ENCODE measurements at regions not wholly inside any gene's neighbourhood (a gene's known extent, or its start where the extent isn't known, plus 50 kb on each side); places are given as distances from the start of the nearest gene placed in this dataset.

- Histone ChIP-seq H3K36me3 (no peaks in the 10 kb centered on the region), H3K4me3 (no peak overlapping the region), H3K4me1 (no peaks in the 10 kb centered on the region), H3K27ac (peak overlapping the region; percentile 78 to 93), H3K9me3 (no peaks in the 10 kb centered on the region), H3K27me3 (no peaks in the 10 kb centered on the region)
- ATAC-seq, result peak; percentile 93
- intact Hi-C loops (cut with DNase I), result no loop called here
- TF ChIP-seq, protein P1, sequence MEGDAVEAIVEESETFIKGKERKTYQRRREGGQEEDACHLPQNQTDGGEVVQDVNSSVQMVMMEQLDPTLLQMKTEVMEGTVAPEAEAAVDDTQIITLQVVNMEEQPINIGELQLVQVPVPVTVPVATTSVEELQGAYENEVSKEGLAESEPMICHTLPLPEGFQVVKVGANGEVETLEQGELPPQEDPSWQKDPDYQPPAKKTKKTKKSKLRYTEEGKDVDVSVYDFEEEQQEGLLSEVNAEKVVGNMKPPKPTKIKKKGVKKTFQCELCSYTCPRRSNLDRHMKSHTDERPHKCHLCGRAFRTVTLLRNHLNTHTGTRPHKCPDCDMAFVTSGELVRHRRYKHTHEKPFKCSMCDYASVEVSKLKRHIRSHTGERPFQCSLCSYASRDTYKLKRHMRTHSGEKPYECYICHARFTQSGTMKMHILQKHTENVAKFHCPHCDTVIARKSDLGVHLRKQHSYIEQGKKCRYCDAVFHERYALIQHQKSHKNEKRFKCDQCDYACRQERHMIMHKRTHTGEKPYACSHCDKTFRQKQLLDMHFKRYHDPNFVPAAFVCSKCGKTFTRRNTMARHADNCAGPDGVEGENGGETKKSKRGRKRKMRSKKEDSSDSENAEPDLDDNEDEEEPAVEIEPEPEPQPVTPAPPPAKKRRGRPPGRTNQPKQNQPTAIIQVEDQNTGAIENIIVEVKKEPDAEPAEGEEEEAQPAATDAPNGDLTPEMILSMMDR (IDR thresholded peaks at IDR 0.05), result no peak
- peak in 3 of 4 donors; percentile 37 to 83 (median 54) for DNase-seq
Observed at GRCh38 chr10:10831085-10831484, 186.6 kb upstream of the CELF2 start.

DNA sequence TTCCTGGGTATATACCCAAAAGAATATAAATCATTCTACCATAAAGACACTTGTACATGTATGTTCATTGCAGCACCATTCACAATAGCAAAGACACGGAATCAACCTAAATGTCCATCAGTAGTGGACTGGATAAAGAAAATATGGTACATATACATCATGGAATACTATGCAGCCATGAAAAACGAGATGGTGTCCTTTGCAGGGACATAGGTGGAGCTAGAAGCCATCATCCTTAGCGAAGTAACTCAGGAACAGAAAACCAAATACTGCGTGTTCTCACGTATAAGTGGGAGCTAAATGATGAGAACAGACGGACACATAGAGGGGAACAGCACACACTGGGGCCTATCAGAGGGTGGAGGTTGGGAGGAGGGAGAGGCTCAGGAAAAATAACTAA, 183.7 kb upstream of the CELF2 start:
- intact Hi-C loops (cut with DNase I), result no loop called here
- H3K4me1 ChIP-seq, result no peaks in the 10 kb centered on the region
- no peaks in the 10 kb centered on the region for H3K27me3 ChIP-seq
- no peak for ATAC-seq
- peaks cover 0 to 7% of the 10 kb centered on the region in 2 donors for H3K9me3 ChIP-seq
- no peak overlapping the region for H3K27ac ChIP-seq
- no peak overlapping the region for H3K4me3 ChIP-seq
- TF ChIP-seq, protein P1 (IDR thresholded peaks at IDR 0.05), result no peak
- H3K36me3 ChIP-seq, result no peaks in the 10 kb centered on the region
- DNase-seq, result no peak

GRCh38 chr10:10844251-10844650, 173.4 kb upstream of the CELF2 start:
- Histone ChIP-seq H3K4me3 (no peak overlapping the region), H3K27ac (no peak overlapping the region), H3K4me1 (no peaks in the 10 kb centered on the region), H3K9me3 (peaks cover 0 to 10% of the 10 kb centered on the region in 2 donors), H3K27me3 (no peaks in the 10 kb centered on the region), H3K36me3 (no peaks in the 10 kb centered on the region)
- DNase-seq (no peak), ATAC-seq (no peak)
- TF ChIP-seq, protein P1 (IDR thresholded peaks at IDR 0.05), result no peak
- intact Hi-C loops (cut with DNase I), result no loop called here

DNA sequence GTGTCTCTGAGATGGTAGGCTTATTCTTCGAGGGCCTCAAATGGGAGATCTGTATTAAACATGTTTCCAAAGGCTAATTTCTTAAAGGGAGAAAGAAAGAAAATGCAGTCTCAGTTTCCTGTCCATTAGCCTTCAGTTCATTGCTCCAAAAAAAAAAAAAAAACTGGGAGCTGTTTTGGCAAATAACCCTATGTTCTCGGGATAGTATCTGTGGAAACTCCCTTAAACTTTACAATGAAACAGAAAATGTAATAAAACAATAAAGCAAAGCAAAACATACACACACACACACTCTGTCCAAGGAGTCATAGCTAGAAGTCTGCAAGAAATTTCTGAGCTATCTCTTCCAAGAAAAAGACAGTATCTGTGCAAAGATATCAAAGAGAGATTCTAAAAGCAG, 172.5 kb upstream of the CELF2 start:
- TF ChIP-seq, protein P1 (IDR thresholded peaks at IDR 0.05), result no peak
- Histone ChIP-seq H3K4me1 (no peaks in the 10 kb centered on the region), H3K4me3 (no peak overlapping the region), H3K36me3 (no peaks in the 10 kb centered on the region), H3K27me3 (no peaks in the 10 kb centered on the region), H3K27ac (no peak overlapping the region), H3K9me3 (peaks cover 0 to under 1% of the 10 kb centered on the region in 2 donors)
- ATAC-seq (no peak), DNase-seq (no peak)
- intact Hi-C loops (cut with DNase I), result no loop called here

- intact Hi-C loops (cut with DNase I), result no loop called here
- Histone ChIP-seq H3K27ac (peak overlapping the region in 1 of 2 donors; percentile 0), H3K9me3 (no peaks in the 10 kb centered on the region), H3K4me1 (no peaks in the 10 kb centered on the region), H3K4me3 (no peak overlapping the region), H3K27me3 (no peaks in the 10 kb centered on the region), H3K36me3 (no peaks in the 10 kb centered on the region)
- DNase-seq, result no peak
- TF ChIP-seq, protein P1 (IDR thresholded peaks at IDR 0.05), result no peak
- ATAC-seq, result no peak
Observed at GRCh38 chr10:10845826-10846503, 171.7 kb upstream of the CELF2 start.
